COLO668 (cell line): ENCODE measurements at regions not wholly inside any gene's neighbourhood (a gene's known extent, or its start where the extent isn't known, plus 50 kb on each side); places are given as distances from the start of the nearest gene placed in this dataset.
"Not testable (repeated sequence)": the region's sequence is repeated elsewhere in the genome, so short reads cannot be mapped to it uniquely, and the experiment has no call there.

ENCODE experiments used
- DNase-seq: peaks from one replicate; lab custom pipeline; 2025; ENCODE audit not compliant: unreplicated experiment; lab: John Stamatoyannopoulos, UW

DNA sequence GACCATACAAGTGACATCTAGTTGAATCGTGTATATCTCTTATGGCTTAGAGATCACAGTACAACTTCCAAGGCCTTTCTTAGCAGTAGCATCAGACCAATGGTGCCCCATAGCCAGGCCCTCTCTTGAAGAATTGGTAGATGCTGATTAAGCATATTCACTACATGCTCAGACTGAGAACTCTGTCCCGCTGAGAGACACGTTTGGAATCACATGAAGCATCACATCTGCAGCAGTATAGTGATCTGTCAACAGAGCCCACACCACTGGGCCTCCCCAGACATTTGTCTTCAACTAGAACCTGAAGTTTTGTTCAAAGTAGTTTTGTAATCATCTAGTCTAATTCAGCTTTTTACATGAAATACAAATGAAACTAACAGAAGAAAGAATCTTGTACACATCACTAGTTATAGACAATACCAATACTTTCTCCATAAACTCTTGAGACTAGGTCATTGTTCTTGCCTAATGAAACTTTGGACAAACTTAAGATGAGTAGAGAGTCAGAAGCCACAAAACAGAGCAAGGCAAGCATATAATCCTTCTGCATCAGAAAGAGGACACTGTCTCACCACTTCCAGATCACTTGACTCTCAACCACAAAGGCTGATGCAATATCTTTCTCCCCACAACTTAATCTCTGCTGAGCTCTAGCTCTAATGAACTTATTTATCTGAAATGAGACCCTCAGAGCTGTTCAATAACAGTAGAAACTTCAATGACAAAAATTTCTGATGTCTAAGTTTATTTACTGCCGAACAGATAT, 182.7 kb downstream of the TBX18 start:
- DNase-seq: no peak

DNA sequence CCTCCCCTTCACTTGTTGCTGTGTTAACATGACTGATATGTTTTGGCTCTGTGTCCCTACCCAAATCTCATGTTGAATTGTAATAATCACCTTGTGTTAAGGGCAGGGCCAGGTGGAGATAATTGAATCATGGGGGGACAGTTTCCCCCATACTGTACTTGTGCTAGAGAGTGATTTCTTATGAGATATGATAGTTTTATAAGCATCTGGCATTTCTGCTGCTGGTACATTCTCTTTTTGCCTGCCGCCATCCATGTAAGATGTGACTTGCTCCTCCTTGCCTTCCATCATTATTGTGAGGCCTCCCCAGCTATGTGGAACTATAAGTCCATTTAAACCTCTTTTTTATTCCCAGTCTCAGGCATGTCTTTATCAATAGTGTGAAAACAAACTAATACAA, 185.0 kb downstream of the TBX18 start:
- no peak for DNase-seq

DNA sequence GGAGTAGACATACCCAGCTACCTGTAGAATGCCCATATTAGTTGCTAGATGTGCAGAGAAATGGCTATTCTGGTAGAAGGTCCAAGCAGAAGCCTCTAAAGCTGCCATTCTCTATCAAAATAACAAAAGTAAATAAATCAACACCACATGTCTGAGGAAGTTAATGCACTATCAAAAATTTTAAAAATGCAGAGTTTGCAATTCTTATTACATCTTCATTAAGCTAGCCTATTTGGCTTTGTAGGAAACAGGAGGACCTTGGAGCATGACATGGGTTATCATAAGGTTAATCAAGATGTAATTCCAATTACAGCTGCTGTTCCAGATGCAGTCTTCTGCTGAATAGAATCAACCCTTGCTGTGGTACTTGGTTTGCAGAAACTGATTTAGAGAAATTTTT, 188.4 kb downstream of the TBX18 start:
- DNase-seq: no peak

DNA sequence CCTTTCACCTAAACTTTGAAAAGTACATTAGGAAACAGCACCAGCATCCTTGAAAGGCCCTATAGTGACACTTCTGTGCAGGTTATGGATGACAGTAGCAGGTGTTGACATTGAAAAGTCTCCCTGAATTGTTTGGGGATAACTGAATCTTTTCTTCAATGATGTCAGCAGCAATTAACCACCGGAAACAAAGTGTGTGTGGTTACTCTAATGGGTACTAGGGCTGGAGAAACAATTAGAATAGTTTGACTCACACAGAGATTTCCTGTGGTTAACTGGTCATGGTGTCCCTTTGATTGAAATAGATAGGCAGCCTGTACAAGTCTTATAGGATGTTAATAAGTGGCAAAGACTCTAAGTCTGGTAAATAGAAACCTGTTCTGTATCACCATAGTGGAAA, 189.1 kb downstream of the TBX18 start:
- DNase-seq: no peak

DNA sequence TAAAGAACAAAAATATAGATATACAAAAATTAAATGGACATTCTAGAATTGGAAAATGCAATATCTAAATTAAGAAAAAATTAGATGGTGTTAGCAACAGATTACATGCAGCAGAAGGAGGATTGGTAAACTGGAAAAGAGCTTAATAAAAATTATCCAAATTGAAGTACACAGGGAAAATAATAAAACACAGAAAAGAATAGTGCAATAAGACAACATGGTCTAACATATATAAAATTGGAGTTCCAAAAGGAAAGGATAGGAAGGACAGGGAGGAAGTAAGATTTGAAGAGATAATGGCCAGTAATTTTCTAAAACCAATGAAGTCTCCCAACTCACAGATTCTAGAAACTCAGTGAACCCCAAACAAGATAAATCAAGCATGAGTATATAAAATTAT, 194.5 kb downstream of the TBX18 start:
- DNase-seq: no peak

DNA sequence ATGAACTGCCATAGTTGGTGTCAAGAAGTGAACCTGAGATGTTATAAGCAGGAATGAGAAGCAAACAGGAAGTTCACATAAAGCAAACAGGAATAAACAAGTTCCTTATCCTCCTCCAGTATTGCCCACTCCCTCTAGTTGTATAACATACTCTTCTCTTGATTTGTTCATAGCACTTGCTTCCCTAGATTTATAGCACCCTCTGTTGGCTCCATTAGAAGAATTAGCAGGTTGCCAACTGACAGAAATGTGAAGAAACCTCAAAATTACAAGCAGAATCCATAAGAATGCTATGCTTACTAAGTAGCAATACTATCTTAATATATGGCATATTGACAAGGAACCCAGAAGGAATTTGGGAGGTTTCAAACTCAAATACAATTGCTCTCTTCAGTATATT, 195.4 kb downstream of the TBX18 start:
- DNase-seq: no peak

DNA sequence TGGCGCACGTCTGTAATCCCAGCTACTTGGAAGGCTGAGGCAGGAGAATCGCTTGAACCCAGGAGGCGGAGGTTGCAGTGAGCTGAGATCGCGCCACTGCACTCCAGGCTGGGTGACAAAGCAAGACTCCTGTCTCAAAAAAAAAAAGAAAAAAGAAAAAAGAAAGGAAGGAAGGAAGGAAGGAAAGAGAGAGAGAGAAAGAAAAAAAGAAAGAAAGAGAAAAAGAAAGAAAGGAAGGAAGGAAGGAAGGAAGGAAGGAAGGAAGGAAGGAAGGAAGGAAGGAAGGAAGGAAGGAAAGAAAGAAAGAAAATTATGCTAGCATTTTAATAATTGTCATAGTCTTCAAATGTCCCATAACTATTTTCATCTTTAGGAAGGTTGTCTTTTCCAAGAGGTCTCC, 198.7 kb downstream of the TBX18 start:
- DNase-seq: not testable (repeated sequence)

DNA sequence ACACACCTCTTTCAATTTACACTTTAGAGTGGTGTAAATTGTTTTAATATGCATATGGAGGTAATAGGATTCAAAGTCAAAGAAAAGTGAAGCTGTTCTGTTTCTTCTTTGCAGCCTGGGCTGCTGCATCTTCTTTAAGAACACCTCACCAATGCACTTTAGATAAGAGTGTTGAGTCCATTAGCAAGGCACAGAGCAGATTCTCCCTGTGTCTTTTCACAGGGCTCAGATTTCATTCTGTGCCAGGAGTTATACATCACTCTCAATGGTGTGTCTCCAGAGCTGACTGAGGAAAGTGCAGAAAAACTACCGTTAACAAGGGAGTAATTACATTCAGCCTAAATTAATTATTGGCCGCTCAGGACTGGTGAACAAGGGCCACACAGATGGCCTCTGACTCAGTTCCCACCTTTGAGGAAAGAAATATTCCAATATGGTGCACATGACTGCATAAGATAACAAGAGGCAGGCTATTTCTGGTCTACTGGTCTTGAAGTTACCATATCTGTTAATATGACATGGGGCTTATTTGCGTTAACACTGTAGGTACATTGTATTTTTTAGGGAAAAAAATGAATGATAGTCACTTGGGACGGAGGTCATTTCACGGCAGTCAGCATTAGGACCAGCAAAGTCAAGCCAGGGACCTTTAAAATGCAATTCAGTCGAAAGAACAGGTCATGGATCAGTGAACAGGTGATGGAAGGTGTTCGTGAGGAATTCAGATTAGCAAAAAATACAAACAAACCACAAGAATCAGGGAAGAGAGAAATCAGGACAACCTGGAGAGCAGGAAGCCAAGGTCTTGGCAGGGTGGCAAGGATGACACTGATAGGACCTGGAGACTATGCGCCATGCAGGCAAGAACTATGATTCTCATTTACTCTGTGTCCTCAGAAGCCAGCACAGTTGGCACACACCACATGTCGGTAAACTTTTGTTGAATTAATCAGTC, 203.7 kb downstream of the TBX18 start:
- DNase-seq: no peak

DNA sequence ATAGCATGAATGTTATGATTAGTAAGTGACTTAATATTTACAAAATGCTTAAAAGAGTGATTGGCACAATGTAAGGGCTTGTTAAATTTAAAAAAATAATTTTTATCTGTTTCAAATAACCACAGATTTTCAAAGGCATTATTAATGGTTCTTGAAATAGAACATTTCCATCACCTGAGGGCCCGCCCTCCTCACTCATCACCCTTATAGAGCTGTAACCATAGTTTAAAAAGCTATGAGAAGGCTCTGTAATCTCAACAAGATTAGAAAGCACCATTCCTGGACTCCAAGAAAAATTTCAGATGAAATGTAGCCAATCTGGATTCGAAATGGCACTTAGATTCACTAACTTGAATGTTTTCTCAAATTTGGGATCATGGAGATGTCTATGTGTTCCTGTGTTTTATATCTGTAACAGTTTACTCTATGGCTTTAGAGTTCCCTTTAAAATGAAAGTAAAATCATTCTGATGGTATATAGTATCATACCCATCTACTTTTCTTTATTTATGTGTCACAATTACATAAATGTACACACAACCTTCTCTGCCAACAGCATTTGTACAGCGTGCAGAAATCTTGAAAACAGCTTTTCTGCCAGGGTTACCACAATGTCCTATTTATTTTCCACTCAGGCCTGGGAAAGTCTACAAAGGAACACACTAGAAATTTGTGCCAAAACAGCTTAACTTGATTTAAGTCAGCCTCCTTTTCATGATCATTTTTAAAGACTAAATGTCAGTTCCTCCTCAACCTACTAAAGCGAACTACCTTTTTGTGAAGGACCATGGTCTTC, 207.7 kb downstream of the TBX18 start:
- DNase-seq: no peak

DNA sequence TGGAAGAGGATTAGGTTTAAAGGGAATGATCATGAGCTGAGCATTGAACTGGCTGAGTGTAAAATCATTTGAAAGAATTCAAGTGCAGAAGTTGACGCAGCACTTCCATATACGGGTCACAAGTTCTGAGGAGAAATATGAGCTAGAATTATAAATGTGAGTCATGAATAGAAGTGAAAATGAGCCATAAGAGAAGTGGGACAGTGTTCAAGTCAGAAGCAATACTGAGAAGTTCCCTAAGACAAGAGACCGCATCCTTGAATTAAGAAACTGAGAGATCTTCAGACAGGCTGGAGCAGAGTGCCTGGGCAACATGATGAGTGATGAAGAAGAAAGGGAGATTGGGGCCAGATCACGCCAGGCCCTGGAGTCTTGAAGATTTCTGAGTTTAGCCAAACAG, 209.7 kb downstream of the TBX18 start:
- no peak for DNase-seq

DNA sequence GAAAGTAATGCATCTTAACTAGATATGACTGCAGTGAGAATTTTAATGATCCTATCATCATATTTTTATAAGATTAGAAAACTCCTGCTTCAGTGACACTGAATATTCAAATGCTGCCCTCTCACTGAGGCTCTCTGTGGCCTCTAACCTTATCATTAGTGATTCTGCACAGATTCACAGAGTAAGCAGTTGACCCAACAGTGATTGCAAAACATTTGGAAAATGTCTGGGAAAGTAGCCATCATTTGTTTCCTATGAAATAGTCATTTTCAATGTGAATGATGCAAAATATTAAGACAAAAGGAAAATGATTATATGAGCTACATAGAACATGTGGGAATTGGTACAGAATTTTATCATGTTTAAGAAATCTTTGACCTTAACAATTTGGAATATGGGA, 210.3 kb downstream of the TBX18 start:
- DNase-seq: no peak

DNA sequence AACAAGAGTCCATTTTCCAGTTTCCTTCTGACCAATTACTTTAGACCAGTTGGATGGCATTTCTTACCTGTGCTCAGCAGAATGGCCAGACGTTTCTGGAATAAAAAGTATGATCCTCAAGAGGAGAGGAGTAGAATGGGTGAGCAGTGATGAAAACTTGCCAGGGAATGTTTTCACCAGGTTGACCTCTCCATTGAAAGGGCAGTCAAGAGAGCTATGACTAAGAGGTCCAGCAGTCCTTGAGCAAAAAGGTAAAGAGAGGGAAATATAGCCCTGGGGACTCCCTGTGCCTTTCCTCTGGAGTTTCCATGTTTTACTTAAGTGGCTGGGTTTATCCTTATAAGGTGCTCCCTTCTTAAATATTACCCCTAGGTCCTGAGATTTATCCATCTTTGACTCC, 210.9 kb downstream of the TBX18 start:
- DNase-seq: no peak

DNA sequence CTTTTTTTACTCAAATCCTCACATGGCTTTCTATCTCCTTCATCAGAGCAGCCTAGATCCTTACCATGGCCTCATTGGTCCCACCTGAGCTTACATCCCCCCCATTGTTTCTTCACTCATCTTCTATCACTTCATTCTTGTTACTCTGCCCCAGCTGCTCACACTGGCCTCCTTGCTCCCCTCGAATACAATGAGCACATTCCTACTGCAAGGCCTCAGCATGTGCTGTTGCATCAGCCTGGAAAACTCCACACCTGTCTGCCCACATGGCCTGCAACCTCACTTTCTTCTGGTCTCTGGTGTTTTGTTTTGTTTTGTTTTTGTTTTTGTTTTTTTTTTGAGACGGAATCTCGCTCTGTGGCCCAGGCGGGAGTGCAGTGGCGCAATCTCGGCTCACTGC, 212.6 kb downstream of the TBX18 start:
- no peak for DNase-seq

DNA sequence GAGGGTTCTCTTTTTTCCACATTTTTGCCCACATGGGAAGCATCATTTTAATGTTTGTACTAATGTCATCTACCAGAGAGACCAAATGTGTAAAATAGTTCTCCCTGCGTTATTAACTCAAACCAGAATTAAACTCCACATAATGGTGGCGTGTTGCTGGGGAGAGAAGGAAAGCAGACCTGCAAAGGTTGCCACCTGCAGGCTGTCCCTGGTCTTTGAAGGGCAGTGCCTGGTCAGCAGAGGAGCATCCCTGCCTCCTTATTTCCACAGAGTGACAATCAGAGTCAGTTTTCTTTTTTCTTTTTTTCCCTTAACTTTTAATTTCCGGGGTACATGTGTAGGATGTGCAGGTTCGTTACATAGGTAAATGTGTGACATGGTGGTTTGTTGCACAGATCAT, 214.5 kb downstream of the TBX18 start:
- no peak for DNase-seq

DNA sequence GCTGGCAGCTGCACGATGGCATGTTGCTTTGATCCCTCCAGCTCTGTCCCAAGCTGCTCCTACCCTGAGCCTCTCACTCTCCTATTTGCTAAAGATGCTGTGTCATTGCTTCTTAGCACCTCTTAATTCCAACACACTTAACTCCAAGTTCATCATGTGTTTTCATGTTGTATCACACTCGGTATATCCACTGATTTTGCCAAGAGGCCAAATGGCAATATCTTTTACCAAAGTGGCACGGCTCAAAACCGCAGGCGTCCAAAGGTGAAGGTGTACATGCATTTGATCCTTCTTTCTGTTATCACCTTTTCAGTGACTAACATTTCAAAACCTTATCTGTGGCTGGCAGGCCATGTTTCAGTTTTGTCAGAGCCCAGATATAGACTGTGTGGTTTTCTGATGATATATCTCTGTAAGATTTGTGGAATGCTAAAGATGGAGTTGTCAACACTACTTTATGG, 217.0 kb downstream of the TBX18 start:
- no peak for DNase-seq

DNA sequence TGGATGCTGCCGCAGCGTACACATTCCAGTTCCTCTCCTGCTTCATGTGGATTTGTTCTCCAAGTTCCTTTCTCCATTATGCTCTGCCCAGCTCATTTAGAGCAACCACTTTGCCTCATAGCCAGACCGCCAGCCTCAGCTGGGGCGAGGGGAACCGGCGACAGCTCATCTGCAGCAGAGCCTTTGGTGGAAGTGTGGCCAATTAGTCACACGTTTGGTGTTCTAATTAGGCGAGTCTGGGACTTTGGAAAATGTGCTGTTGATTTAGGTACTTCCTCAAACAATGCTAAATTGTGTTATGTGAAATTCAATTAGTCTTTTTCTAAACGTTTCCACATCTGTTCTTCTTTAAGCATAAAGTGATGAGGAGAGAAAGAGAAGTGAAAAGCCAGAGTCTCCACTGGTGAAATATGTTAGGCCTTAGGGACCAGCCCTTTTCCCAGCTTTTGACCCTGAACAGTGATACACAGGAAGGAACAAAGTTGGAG, 217.9 kb downstream of the TBX18 start:
- no peak for DNase-seq

DNA sequence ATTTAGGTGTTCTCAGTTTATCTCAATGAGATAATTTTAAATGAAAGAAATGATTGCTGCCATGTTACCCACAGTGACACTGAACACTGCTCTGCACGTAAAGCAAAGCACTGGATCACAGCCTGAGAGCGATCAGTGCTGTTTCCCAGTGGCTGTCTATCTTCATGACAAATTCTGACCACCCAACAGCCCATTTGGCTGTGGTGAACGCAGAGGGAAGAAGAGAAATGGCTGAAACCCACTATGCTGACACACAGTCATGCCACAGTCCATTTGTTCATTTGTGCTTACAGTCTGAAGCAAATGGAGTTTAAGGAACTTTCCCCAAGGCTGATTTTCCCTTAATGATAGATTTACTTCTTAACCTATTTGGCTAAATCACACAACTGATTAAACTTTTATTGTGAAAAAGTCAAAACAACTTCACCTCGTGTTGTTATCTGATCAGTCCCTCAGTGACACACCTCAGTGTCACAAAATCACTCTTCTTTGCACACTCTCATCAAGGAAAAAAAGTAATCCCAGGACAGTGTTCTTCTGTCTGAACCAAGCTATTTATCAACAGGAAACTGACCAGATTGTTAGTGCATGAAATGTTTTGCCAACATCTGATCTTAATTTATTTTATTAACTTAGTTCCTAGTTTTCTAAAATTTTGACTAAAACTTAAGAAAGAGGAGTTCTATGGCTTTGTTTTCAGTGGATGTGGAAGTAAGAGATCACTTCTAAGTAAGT, 225.1 kb downstream of the TBX18 start:
- no peak for DNase-seq

DNA sequence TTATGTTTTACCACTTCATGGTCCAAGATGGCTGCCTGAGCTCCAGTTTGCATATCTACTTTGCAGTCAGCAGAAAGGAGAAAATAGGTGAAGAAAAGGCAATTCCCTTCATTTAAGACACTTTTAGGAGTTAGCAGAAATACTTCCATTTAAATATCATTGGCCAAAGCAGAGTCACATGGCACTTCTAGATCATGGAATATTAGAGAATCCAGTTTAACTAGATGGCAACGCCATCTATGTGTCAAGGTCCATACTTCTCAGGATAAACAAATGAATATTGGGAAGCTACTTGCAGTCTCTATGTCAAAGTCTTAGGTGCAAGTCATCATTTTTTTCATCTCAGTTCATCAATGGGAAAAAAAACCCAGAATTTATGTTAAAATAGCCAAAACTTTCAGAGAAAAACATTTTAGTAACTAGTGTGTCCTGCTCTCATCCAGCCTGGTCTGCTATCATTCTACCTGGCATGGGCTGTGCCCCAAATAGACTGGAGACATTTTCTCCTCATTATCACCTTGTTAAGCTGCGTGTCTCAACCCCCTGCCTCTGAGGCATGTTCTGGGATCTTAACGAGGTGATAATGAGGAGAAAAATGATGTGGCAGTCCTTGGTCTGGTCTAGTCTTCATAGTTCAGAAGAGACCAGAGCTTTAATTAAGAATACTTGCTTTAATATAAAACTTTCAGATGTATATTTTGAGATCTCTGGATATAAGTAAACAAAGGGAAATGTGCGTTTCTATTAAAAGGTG, 227.3 kb downstream of the TBX18 start:
- DNase-seq: no peak

DNA sequence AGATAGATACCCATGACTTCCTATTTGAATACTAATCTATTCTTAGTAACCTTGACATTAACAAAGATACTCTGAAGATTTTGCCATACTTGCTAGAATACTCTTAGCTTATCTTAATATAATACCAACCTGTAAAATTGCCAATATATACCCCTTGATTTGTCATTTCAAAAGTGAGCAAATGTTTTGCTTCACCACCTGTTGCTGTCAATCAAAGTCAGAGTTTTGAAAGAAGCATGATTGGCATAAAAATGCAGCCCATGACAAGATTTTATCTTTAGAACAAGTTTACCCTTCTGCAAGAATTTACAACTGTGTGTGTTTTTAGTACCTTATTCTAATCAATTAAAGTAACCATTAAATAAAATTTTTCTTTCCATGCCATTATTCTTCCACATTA, 236.2 kb downstream of the TBX18 start:
- DNase-seq: no peak

DNA sequence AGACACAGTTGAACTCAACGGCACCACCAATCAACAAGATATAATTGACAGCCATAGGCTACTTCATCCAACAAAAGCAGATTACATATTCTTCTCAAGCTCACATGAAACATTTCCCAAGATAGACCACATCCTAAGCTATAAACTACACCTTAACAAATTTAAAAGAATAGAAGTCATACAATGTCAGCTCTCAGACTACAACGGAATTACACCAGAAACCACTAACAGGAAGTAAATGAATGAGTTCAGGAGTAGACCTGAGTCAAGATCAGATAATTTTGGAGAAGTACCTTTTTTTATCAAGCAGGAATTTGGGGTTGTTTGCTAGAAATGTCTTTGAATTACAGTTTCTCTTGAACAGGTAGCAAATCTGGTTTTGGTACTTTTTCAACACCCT, 237.8 kb downstream of the TBX18 start:
- no peak for DNase-seq
